H9 (cell line): ENCODE measurements at regions not wholly inside any gene's neighbourhood (a gene's known extent, or its start where the extent isn't known, plus 50 kb on each side); places are given as distances from the start of the nearest gene placed in this dataset.

Source experiments
- DNase-seq: peaks from one replicate; pipeline ENCODE4 v3.0.0-alpha.2; 2017
- H2AFZ ChIP-seq: one replicate; pipeline ENCODE4 v1.6.1; 2013; ENCODE audit warnings: mild to moderate bottlenecking, low read length, control low read depth, moderate library complexity
- H2AK5ac ChIP-seq: 2 replicates; pipeline ENCODE4 v1.6.1; 2013; ENCODE audit warnings: low read length, control low read depth, mixed read lengths; ENCODE audit not compliant: insufficient read length
- H2BK120ac ChIP-seq: one replicate; pipeline ENCODE4 v1.6.1; 2013; ENCODE audit warnings: low read depth, mild to moderate bottlenecking, low read length, control low read depth, inconsistent platforms; ENCODE audit not compliant: poor library complexity, severe bottlenecking
- H2BK12ac ChIP-seq: 2 replicates; pipeline ENCODE4 v1.6.1; 2013; ENCODE audit warnings: low read length, control low read depth, mixed read lengths, low read depth; ENCODE audit not compliant: insufficient read length
- H2BK15ac ChIP-seq: 2 replicates; pipeline ENCODE4 v1.6.1; 2013; ENCODE audit warnings: low read depth, low read length, control low read depth
- H2BK20ac ChIP-seq: one replicate; pipeline ENCODE4 v1.6.1; 2013; ENCODE audit warnings: low read depth, mild to moderate bottlenecking, low read length, control low read depth, inconsistent platforms; ENCODE audit not compliant: poor library complexity, severe bottlenecking
- H2BK5ac ChIP-seq: 2 replicates; pipeline ENCODE4 v1.6.1; 2013; ENCODE audit warnings: low read length, control low read depth, mixed read lengths; ENCODE audit not compliant: insufficient read length
- H3K14ac ChIP-seq: 2 replicates; pipeline ENCODE4 v1.6.1; 2013; ENCODE audit warnings: low read length, control low read depth; ENCODE audit not compliant: insufficient read depth
- H3K18ac ChIP-seq: 2 replicates; pipeline ENCODE4 v1.6.1; 2013; ENCODE audit warnings: low read depth, mild to moderate bottlenecking, mixed read lengths, low read length, control low read depth; ENCODE audit not compliant: insufficient read length
- H3K23ac ChIP-seq: 2 replicates; pipeline ENCODE4 v1.6.1; 2013; ENCODE audit warnings: low read length, control low read depth, mixed read lengths, low read depth; ENCODE audit not compliant: insufficient read length
- H3K23me2 ChIP-seq: 2 replicates; pipeline ENCODE4 v1.6.1; 2013; ENCODE audit warnings: low read depth, mild to moderate bottlenecking, mixed read lengths, low read length, control low read depth; ENCODE audit not compliant: insufficient read length, poor library complexity, severe bottlenecking
- H3K27ac ChIP-seq: 2 replicates; pipeline ENCODE4 v1.5.1; 2013; ENCODE audit warnings: low read length, control low read depth, mixed read lengths, low read depth; ENCODE audit not compliant: insufficient read length
- H3K27me3 ChIP-seq: 2 replicates; pipeline ENCODE4 v1.6.1; 2013; ENCODE audit warnings: low read length, control low read depth, inconsistent platforms; ENCODE audit not compliant: insufficient read depth
- H3K4ac ChIP-seq: 2 replicates; pipeline ENCODE4 v1.6.1; 2013; ENCODE audit warnings: low read depth, mild to moderate bottlenecking, control low read depth, inconsistent platforms, low read length, moderate library complexity
- H3K4me1 ChIP-seq: 2 replicates; pipeline ENCODE4 v1.6.1; 2013; ENCODE audit warnings: low read length, control low read depth, inconsistent platforms; ENCODE audit not compliant: insufficient read depth
- H3K4me2 ChIP-seq: 2 replicates; pipeline ENCODE4 v1.6.1; 2013; ENCODE audit warnings: low read length, control low read depth, mixed read lengths; ENCODE audit not compliant: insufficient read length, insufficient read depth
- H3K56ac ChIP-seq: 2 replicates; pipeline ENCODE4 v1.6.1; 2013; ENCODE audit warnings: low read depth, mild to moderate bottlenecking, mixed read lengths, low read length, control low read depth; ENCODE audit not compliant: insufficient read length
- H3K79me1 ChIP-seq: 2 replicates; pipeline ENCODE4 v1.6.1; 2013; ENCODE audit warnings: low read depth, mild to moderate bottlenecking, moderate library complexity, low read length, control low read depth, inconsistent platforms; ENCODE audit not compliant: insufficient read depth, poor library complexity, severe bottlenecking
- H3K79me2 ChIP-seq: 2 replicates; pipeline ENCODE4 v1.6.1; 2013; ENCODE audit warnings: low read length, control low read depth, inconsistent platforms; ENCODE audit not compliant: insufficient read depth
- H3K9ac ChIP-seq: 2 replicates; pipeline ENCODE4 v1.6.1; 2013; ENCODE audit warnings: low read length, control low read depth, mixed read lengths; ENCODE audit not compliant: insufficient read length; ENCODE audit errors: extremely low read depth
- H3K9me3 ChIP-seq: one replicate; pipeline ENCODE4 v1.6.1; 2013; ENCODE audit warnings: low read depth, low read length, inconsistent platforms; ENCODE audit not compliant: control insufficient read depth
- H3T11ph ChIP-seq: one replicate; pipeline ENCODE4 v1.6.1; 2013; ENCODE audit warnings: mild to moderate bottlenecking, low read length, control low read depth, inconsistent platforms
- H4K20me1 ChIP-seq: one replicate; pipeline ENCODE4 v1.6.1; 2013; ENCODE audit not compliant: control insufficient read depth, insufficient read length, insufficient read depth
- H4K5ac ChIP-seq: 2 replicates; pipeline ENCODE4 v1.6.1; 2013; ENCODE audit warnings: low read depth, mild to moderate bottlenecking, mixed read lengths, low read length, control low read depth; ENCODE audit not compliant: insufficient read length
- H4K8ac ChIP-seq: replicated peaks from 2 replicates; pipeline ENCODE4 v1.6.1; 2013; ENCODE audit warnings: low read length, control low read depth, mixed read lengths, low read depth; ENCODE audit not compliant: insufficient read length
- H4K91ac ChIP-seq: 2 replicates; pipeline ENCODE4 v1.6.1; 2013; ENCODE audit warnings: low read depth, mild to moderate bottlenecking, moderate library complexity, mixed read lengths, low read length, control low read depth; ENCODE audit not compliant: insufficient read length
- H3K27ac Mint-ChIP-seq, 3 experiments: 2 replicates in 2 of 3; 3 replicates in 1 of 3; pipeline ENCODE4 v1.8.0; 2020 to 2021; ENCODE audit warnings: mixed read lengths in 3 of 3, mild to moderate bottlenecking in 1 of 3, moderate library complexity in 1 of 3
- H3K27me3 Mint-ChIP-seq: 2 replicates; pipeline ENCODE4 v1.8.0; 2021; ENCODE audit warnings: low read depth, mild to moderate bottlenecking, moderate library complexity, mixed read lengths
- H3K36me3 Mint-ChIP-seq, 3 experiments: 2 replicates in 2 of 3; 3 replicates in 1 of 3; pipeline ENCODE4 v1.8.0; 2020 to 2021; ENCODE audit warnings: low read depth in 3 of 3, mixed read lengths in 3 of 3; ENCODE audit not compliant: insufficient read depth in 1 of 3
- H3K4me1 Mint-ChIP-seq, 2 experiments: 2 replicates each; pipeline ENCODE4 v1.8.0; 2020; ENCODE audit warnings: mixed read lengths in 2 of 2
- H3K4me3 Mint-ChIP-seq, 2 experiments: 2 replicates in 1 of 2; 3 replicates in 1 of 2; pipeline ENCODE4 v1.8.0; 2020 to 2021; ENCODE audit warnings: mild to moderate bottlenecking in 2 of 2, mixed read lengths in 2 of 2, moderate library complexity in 1 of 2
- H3K9me3 Mint-ChIP-seq, 2 experiments: 2 replicates in 1 of 2; 3 replicates in 1 of 2; pipeline ENCODE4 v1.8.0; 2020; ENCODE audit warnings: mild to moderate bottlenecking in 2 of 2, mixed read lengths in 2 of 2, moderate library complexity in 1 of 2
- CTCF ChIP-seq: fragments of 200-600 bp; sonication (generic); conservative IDR thresholded peaks from 3 replicates; pipeline ENCODE4 v1.8.0; 2021; ENCODE audit warnings: antibody characterized with exemption, mild to moderate bottlenecking
- WGBS: extraction: QIAGEN DNeasy Blood & Tissue Kit; methylation state at CpG from one replicate; pipeline ENCODE4 v1.1.7; 2013; ENCODE audit warnings: missing lambda C conversion rate, low lambda C conversion rate, mixed read lengths; ENCODE audit not compliant: insufficient read length; ENCODE audit errors: extremely low coverage; 5-methylcytosine and 5-hydroxymethylcytosine counted together

DNA sequence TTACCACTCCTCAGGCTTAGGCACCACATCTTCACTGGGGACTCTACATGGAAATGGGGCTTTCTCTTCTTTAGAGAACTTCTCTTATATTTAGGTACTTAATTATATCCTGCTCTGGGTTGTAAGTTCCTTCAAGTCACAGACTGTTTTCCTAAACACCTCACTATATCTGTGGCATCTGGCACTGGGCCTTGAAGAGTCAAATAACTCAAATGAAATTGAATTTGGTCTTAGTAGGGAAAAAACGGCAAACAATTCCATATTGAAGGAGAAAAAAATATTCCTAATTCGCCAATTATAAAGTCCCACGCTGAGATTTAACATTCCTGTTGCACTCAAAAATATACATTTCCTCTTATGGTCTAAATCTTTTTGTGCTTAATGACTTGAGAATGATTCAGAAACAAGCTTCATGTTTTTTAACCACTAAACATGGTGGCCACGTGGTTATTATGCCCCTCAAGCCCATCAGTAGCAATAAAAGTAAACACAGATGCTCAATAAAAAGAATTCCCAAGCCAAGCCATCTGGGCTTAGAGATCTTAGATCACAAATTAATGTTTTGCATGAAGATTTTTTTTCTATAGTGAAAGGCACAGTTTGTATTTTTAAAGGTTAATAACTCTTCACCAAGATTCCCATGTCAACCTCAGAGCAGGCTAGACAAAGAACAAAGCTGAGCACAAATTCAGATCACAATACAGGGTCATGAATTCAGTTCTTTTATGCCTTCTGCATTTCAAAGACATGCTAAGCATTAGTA is 105.5 kb upstream of the SYT4 start:
- no CpG with 5 or more reads among the region's 4 CpGs for WGBS
- Mint-ChIP-seq H3K36me3 (peaks cover 0 to 2% (median 0%) of the 10 kb centered on the region in 3 experiments; a peak in 2 of 7 replicates), H3K27me3 (no peaks in the 10 kb centered on the region)

More for the DNA sequence above, 105.5 kb upstream of the SYT4 start:
- Histone ChIP-seq H4K91ac (no peak overlapping the region), H4K20me1 (no peaks in the 10 kb centered on the region), H4K5ac (no peak overlapping the region), H3K23me2 (no peaks in the 10 kb centered on the region), H3K27ac (no peak overlapping the region), H3K4me2 (no peak overlapping the region), H3K14ac (no peak overlapping the region), H4K8ac (no peak overlapping the region), H3K4me1 (no peaks in the 10 kb centered on the region), H2AK5ac (no peak overlapping the region), H3K9ac (no peak overlapping the region), H2BK120ac (no peak overlapping the region), H2AFZ (no peak overlapping the region), H3K27me3 (no peaks in the 10 kb centered on the region), H2BK5ac (no peak overlapping the region), H3K23ac (no peak overlapping the region), H3K79me2 (no peaks in the 10 kb centered on the region), H2BK20ac (no peak overlapping the region), H2BK12ac (no peak overlapping the region), H3K79me1 (no peaks in the 10 kb centered on the region), H3K18ac (no peak overlapping the region), H3K4ac (no peak overlapping the region), H3T11ph (no peak overlapping the region), H2BK15ac (no peak overlapping the region), H3K9me3 (no peaks in the 10 kb centered on the region), H3K56ac (no peak overlapping the region)
- peaks cover 8 to 17% of the 10 kb centered on the region in 2 experiments for H3K4me1 Mint-ChIP-seq
- peak overlapping the region in 2 of 3 experiments; percentile 39 to 59; a peak in 2 of 7 replicates for H3K27ac Mint-ChIP-seq
- no peak for TF ChIP-seq CTCF
- peaks cover 0 to 4% of the 10 kb centered on the region in 2 experiments; a peak in 3 of 5 replicates for H3K9me3 Mint-ChIP-seq
- no peak overlapping the region for H3K4me3 Mint-ChIP-seq
- DNase-seq: no peak
